ENCODE measurements at regions not wholly inside any gene's neighbourhood (a gene's known extent, or its start where the extent isn't known, plus 50 kb on each side); places are given as distances from the start of the nearest gene placed in this dataset.
"Not testable (repeated sequence)": the region's sequence is repeated elsewhere in the genome, so short reads cannot be mapped to it uniquely, and the experiment has no call there.

DNA sequence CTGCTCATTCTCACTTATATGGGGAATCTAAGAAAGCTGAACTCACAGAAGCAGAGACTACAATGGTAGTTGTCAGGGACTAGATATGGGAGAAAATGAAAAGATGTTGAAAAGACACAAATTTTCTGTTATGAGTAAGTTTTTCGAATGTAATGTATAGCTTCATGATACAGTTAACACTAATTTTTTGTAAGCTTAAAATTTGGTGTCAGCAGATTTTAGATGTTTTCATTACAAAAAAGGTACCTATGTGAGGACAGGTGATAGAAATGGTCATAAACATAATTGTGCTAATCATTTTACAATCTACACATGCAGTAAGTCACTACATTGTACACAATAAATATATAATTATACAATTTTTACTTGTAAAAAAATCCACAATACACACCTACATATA, 286.6 kb downstream of the ZNF33B start:
- DNase-seq = no peak

DNA sequence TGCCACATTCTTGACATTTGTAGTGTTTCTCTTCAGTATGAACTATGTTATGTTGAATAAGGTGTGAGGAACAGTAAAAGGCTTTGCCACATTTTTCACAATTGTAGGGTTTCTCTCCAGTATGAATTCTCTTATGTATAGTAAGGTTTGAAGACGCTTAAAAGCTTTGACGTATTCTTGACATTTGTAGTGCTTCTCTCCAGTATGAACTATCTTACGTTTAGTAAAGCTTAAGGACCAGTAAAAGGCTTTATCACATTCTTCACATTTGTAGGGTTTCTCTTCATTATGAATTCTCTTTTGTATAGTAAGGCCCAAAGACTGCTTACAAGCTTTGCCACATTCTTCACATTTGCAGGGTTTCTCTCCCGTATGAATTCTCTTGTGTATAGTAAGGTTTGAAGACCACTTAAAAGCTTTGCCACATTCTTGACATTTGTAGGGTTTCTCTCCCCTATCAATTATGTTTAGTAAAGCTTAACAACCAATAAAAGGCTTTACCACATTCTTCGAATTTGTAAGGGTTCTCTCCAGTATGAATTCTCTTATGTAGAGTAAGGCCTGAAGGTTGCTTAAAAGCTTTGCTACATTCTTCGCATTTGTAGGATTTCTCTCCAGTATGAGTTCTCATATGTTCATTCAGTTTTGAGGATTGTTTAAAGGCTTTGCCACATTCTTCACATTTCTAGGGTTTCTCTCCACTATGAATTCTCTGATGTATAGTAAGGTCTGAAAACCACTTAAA, 301.6 kb downstream of the ZNF33B start:
- DNase-seq = not testable (repeated sequence)

DNA sequence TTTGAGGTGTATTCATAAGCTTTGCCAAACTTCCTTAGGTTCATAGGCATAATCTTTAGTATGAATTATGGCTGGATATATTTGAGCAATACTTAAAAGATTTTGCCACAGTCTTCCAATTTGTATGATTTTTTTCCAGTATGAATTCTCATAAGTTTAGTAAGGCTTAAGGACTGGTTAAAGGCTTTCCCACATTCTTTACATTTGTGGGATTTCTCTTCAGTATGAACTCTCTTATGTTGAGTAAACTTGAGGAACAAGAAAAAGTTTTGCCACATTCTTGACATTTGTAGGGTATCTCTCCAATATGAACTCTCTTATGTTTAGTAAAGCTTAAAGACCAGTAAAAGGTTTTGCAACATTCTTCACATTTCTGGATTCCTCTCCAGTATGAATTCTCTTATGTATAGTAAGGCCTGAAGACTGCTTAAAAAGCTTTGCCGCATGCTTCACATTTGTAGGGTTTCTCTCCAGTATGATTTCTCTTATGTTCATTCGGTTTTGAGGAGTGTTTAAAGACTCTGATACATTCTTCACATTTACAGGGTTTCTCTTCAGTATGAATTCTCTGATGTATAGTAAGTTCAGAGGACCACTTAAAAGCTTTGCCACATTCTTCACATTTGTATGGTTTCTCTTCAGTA, 302.6 kb downstream of the ZNF33B start:
- DNase-seq = not testable (repeated sequence)

DNA sequence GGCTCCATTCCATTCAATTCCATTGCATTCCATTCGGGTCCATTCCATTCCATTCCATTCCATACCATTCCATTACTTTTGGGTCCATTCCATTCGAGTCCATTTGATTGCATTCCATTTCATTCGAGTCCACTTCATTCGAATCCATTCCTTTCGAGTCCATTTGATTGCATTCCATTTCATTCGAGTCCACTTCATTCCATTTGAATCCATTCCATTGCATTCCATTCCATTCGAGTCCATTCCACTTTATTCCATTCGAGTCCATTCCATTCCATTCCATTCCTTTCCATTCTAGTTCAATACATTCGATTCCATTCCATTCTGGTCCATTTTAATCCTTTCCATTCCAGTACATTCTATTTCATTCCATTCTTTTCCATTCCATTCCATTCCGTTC, 334.0 kb downstream of the ZNF33B start:
- no peak for DNase-seq

DNA sequence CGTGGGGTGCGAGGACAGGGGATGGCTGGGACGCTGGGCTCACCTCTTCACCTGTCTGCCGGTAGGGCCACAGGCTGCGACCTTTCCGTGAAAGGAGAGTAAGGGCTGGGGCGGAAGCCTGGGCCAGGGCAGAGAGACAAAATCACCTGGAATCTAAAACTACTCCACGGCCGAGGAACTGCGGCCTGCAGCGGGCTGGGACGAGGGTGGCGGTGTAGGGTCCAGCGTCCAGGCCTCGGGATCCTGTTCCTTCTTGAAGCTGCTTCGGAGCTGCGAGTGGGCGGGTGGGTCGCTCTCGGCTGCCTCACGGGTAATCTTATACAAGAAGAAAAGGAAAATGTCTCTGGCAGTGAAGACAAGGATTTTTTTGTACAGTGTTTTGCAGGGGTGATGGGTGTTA, 356.5 kb downstream of the ZNF33B start:
- not testable (repeated sequence) for DNase-seq

DNA sequence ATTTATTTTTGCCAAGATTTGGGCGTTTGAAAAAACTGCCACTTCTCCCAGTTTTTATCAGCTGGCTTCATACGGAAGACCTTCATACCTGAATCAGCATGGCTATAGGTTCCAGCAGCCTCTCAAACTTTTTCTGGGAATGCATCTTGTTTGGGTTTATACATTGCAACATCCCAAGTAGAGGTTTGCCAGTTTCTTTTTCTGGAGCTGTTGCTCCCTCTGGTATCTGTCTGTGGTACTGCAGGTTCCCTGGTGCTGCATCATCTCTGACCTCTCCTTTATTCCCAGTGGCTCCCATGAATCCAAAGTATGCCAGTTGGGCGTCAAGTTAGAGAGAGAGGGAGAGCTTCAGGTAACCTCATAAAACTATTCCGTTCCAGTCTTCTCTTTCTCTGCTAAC, 368.6 kb downstream of the ZNF33B start:
- not testable (repeated sequence) for DNase-seq

DNA sequence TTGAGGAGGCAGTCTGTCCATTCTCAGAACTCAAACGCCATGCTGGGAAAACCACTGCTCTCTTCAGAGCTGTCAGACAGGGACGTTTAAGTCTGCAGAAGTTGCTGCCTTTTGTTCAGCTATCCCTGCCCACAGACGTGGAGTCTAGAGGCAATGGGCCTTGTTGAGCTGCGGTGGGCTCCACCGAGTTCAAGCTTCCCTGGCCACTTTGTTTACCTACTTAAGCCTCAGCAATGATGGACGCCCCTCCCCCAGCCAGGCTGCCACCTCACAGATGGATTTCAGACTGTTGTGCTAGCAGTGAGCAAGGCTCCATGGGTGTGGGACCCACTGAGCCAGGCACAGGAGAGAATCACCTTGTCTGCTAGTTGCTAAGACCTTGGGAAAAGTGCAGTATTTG, 375.1 kb downstream of the ZNF33B start:
- DNase-seq = not testable (repeated sequence)

DNA sequence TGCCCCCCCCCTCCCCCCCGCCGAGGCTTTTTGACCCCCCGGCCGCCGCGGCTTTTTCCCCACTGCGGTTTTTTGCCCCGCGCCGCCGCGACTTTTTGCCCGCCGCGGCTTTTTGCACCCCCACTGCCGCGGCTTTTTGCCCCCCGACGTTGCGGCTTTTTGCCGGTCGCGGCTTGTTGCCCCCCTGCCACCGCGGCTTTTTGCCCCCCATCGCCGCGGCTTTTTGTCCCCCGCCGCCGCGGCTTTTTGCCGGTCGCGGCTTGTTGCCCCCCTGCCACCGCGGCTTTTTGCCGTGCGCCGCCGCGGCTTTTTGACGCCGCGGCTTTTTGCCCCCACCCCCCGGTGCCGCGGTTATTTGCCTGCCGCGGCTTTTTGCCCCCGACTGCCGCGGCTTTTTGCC, 395.4 kb downstream of the ZNF33B start:
- not testable (repeated sequence) for DNase-seq

DNA sequence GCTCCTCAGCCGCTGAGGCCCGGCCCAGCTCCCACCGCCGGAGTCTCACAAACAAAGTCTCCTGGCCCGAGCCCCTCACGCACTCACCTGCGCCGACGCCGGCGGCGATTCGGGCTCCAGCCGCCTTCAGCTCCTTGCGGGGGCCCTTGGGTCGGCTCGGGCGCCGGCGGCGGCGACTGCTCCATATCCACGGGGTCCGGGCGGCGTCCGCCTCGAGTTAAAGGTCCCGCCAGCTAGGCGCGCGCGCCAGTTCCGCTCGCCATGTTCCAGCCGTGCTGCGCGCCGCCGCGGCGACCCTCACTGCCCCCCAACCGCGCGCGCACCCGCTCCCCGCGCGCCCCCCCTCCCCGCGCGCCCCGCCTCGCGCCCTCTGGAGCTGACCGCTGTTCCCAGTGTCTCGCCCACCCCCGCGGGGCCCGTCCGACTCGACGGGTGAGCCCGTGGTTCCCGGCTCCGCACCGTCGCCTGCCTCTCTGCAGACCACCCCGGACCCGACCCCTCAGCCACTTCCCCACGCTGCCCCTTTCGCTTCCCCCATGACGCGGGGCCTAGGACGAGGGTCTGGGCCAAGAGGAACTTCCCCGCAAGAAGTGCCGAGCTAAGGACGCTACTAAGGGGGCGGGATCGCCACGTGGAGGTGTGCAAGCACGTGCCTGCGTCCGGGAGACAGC, 396.1 kb downstream of the ZNF33B start:
- DNase-seq = no peak

DNA sequence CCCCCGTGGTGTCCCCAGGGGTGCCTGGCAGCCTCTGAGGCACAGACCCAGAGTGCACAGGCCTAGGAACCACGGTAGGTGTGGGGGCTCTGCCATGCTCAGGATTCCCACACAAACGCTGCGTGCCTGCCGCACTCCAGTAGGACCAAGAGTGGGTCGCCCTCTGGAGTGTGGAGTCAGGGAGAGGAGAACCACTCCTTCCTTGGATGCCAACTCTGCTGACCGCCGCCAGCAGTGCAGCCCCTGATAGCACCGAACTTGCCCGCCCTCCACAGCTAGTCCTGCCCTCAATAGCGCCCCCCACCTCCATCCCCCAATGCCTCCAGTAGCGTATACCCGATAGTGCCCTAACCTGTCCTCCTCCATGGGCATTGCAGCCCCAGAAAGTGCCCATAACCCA, 402.0 kb downstream of the ZNF33B start:
- DNase-seq = not testable (repeated sequence)

DNA sequence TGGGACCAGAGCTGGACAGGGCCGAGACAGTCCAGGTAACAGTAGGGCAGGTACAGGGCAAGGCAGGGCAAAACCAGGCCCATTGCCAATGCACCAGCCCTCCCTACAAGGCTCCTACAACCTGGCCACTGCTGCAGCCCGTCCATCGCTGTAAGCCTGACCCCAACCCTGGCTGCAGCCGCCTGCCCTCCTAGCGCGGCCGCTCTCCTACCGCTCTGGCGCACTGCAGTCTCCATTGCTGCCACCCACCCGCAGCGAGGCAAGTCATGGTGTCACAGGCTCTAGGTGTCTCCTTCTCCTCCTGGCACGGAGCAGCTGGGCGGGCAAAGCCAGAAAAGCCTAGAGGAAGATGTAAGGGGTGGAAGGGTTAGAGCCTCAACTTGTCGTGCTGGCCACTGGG, 402.6 kb downstream of the ZNF33B start:
- not testable (repeated sequence) for DNase-seq

DNA sequence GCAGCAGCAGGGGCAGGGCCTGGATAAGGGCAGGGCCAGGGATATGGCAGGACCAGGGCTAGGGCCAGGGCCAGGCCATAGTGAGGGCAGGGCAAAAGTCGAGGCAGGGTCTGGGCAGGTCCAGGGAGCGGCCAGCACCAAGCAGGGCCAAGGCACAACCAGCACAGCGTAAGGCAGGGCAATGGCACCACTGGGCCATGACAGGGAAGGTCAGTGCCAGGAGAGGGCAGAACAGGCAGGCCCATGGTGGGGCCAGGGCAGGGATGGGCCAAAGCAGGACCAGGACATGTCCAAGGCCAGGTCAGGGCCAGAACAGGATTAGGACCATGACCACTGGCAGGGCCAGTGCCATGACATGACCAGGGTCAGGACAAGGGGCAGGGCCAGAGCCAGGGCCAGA, 403.1 kb downstream of the ZNF33B start:
- DNase-seq = not testable (repeated sequence)

DNA sequence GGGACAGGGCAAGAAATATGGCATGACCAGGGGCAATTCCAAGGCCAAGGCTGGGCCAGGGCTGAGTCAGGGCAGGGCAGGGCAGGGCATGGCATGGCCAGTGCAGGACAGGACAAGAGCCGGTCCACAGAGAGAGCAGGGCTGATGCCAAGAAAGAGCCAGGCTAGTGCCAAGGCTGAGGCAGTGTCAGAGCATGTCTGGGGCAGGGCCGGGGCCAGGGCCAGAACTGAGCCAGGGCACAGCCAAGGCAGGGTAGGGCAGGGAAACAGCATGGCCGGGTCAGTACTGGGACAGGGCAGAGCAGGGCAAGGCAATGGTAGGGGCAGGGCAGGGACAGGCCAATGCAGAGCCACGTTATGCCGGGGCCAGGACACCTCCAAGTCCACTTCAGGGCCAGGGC, 403.9 kb downstream of the ZNF33B start:
- not testable (repeated sequence) for DNase-seq

DNA sequence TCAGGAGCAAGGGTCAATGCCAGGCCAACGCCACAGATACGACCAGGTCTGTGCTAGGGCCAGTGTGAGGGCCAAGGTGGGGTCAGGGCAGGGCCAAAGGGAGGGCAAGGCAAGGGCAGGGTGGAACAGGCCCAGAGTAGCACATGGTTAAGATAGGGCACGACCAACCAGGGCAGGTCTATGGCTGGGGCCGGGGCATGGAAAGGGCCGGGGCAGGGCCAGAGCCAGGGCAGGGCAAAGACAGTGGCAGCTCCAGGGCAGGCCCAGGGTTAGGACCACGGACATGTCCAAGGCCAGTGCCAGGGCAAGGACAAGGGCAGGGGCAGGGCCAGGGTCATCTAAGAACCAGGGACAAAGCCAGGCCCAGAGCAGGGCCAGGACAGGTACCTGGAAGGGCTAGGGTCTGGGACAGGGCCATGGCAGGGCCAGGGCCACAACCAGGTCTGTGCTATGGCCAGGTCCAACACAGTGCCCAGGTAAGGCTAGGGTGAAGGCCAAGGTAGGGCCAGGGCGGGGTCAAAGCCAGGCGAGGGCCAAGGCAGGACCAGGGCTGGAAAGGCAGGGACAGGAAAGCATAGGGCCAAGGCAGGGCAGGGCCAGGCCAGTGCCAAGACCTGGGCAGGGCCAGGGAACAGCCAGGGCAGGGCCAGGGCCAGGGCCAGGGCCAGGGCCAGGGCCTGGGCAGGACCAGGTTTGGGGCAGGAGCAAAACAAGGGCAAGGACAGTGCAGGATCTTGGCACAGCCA, 404.7 kb downstream of the ZNF33B start:
- not testable (repeated sequence) for DNase-seq

DNA sequence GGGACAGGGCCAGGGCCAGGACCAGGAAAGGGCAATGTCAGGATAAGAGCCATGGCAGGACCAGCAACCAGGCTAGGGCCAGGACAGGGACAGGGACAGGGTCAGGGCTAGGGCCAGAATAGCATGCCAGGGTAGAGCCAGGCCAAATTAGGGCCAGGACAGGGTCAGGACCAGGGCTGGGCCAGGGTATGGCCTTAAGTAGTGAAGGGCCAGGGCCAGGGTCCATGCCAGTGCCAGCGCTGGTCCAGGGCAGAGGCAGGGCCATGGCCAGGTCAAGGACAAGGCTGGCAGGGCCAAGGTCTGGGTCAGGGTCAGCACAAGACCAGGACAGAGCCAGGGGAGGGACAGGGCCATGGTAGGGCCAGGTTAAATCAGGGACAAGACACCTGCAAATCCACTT, 405.4 kb downstream of the ZNF33B start:
- DNase-seq = not testable (repeated sequence)

DNA sequence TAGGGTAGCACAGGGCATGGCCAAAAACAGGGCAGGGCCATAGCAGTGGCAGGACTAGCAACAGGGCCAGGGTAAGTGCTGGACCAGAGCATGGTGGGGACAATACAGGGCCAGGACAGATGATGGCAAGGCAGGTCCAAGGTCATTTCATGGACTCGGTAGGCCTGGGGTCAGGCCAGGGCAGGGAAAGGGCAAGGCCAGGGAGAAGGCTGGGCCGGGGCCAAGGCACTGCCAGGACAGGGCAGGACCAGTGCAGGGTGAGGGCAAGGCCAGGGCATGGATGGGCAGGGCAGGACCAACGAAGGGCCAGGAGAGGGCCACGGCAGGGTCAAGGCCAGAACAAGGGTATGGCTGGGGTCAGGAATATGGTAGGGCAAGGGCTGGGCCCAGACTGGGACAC, 407.6 kb downstream of the ZNF33B start:
- DNase-seq = not testable (repeated sequence)

DNA sequence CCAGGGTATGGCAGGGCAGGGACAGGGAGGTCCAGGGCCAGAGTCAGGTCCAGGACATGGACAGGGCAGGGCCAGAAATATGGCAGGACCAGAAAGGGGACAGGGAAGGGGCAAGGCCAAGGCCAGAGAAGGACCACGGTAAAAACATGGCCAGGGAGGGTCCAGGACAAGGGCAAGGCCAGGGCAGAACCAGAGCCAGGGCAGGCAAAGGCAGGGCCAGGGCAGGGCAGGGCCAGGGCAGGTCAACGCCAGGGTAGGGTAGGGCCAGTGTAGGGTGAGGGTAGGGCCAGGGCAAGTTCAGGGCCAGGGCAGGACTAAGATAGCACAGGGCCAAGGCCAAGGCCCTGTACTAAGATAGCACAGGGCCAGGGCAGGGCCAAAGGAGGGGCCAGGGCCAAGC, 408.3 kb downstream of the ZNF33B start:
- not testable (repeated sequence) for DNase-seq

DNA sequence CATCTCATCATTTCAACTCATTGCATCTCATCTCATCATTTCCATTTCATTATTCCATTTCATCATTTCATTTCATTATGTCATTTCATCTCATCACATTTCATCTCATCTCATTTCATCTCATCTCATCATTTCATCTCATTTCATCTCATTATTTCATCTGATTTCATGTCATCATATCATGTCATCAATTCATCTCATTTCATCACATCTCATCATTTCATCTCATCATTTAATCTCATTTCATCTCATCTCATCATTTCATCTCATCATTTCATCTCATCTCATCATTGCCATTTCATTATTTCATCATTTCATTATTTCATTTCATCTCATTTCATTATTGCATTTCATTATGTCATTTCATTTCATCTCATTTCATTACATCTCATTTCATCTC, 410.5 kb downstream of the ZNF33B start:
- DNase-seq = not testable (repeated sequence)

DNA sequence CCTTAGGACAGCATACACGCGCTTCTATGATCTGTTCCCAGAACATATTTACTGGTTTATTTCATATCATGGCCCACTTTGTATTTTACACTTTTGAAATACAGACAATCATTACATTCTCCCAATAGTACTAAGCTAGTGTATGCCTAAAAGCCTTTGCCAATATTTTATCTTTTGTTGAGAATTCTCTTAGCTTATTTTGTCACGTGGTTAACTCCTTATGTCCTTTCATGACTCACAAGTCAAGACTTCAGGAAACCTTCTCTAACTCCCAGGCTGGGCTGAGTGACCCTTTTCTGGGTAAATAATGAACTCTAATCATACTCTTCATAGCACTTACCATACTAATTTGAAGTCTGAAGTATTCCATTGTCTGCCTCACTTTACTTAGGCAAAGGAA, 444.8 kb downstream of the ZNF33B start:
- DNase-seq = not testable (repeated sequence)

DNA sequence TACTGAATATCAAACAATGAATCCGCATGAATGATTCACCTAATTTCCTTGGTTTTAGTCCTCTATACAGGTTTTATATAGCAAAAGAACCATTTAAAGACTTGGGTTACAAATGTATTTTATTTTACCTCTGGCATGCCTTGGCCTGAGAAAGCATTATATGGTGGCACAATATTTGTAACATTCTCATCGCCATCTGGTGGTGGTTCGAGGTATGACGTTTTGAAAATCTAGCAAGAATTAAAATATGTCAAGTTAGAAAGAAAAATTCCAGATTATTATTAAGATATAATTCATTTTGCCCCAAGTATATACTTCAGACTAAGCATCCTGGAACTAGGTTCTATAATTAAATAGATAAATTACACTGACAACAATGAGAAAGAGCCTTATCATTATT, 445.9 kb downstream of the ZNF33B start:
- peak; percentile 4 to 13 for DNase-seq

DNA sequence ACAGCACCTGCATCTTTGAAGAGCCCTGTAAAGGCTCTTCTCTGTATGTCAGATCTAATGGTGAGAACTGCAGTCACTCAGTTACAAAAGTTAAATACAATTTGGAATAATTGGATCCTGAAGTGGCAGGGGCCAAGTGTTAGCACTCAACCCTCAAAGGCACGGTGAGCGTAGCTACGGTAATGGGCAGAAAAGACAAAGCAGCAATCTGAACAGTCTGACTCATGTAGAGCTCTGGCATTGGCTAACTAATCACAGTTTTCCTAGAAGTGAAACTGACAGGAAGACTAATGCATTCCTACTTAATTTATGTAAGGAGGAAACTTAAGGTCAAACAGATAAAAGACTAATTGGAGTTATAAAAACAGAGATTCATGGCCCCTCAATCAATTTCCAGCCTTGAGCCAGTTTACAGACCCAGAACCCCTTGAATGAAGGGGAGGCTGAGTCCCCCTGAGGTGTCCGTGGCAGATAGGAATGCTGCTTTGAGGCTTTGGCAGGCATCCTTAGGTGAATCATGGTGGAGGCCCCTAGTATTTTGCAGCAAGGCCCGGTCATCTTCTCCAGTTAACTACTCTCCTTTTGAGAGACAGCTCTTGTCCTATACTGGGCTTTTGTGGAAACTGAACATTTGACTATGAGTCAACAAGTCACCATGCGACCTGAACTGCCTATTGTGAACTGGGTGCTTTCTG, 450.7 kb downstream of the ZNF33B start:
- not testable (repeated sequence) for DNase-seq

Measured in activated CD4-positive, alpha-beta T cell treated with anti-CD3 and anti-CD28 coated beads, Interleukin-2, amount 50 U/mL, for 4 hours (primary cell).